NCI-H82 (cell line): ENCODE measurements at regions not wholly inside any gene's neighbourhood (a gene's known extent, or its start where the extent isn't known, plus 50 kb on each side); places are given as distances from the start of the nearest gene placed in this dataset.

Experiments used
- DNase-seq: peaks from one replicate; lab custom pipeline; 2025; lab: John Stamatoyannopoulos, UW

DNA sequence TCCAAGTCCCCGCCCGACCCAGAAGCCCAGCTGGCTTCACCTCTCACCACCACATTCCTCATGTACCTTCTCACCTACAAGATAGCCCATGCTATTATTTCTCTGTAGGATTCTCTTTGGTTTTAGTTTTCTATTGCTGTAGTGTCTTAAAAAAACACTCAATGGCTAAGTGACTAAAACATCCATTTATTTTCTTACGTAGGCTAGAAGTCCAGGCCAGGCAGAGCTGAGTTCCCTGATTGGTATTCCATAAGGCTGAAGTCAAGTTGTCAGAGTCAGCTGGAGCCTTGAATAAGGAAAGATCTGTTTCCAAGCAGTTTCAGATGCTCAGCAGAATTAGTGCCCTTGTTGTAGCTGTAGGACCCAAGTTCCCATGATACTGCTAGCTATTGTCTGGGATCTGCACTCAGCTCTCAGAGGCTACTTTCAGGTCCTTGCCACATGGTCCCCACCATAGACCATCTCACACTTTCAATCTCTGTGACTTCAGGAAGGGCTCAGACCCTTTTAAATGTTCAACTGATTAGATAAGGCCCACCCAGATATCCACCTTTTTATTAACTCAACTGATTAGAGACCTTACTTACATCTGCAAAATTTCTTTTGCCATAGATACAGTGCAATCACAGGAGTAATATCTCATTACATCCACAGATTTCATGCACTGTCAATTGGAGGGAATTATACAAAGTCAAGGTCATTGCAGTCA is 371.0 kb downstream of the TGFB2 start:
- DNase-seq = no peak

DNA sequence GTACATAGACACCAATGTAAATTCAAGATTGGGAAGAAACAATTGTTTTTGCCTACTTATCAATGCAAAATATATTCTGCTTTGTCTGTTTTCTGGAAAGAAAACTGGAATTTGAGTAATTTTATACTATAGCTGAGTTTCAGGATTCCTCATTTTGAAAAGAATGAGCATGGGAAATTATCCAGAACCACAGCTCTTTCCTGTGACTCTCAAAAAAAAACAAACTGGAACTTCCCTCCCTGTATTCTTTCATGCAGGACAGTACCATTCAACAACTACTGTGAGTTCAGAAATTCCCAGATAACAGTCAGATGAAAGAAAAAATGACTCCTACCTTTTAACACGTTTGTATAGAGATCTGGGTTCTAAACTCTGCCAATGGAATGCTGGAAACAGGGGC is 372.4 kb downstream of the TGFB2 start:
- no peak for DNase-seq

DNA sequence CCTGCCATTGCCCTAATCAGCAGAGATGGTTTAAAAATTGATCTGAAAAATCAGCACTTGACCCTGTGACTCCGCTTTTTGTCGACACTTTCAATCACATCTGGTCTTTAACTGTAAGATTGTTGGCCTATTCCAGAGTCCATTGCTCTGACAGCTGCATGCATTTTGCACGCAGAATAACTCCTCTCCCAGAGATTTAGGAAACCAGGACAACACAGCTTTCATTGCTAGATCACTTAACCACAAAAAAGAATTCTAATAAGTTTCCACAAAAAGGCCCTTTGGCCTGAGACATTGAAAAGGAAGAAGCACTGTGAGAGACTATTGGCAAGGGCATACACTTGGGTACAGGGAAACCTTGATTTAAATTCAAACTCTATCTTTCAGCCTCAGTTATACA is 373.1 kb downstream of the TGFB2 start:
- no peak for DNase-seq

DNA sequence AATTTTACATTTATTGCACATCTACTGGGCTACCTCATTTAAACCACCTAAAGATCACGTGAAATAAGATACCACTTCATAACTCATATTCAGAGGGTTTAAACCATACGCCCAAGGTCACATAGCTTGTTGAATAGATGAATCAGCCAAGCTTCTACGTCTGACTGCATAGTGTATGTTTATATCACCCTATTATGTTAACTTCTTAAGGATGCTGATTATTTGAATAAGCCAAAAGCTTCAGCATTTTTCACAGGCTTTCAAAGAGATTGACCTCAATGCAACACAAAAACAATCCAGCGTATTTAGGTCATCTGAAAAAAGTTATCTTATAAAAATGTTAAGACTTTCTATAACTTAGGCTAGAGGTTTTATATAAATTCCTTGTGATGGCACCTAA is 373.8 kb downstream of the TGFB2 start:
- no peak for DNase-seq

DNA sequence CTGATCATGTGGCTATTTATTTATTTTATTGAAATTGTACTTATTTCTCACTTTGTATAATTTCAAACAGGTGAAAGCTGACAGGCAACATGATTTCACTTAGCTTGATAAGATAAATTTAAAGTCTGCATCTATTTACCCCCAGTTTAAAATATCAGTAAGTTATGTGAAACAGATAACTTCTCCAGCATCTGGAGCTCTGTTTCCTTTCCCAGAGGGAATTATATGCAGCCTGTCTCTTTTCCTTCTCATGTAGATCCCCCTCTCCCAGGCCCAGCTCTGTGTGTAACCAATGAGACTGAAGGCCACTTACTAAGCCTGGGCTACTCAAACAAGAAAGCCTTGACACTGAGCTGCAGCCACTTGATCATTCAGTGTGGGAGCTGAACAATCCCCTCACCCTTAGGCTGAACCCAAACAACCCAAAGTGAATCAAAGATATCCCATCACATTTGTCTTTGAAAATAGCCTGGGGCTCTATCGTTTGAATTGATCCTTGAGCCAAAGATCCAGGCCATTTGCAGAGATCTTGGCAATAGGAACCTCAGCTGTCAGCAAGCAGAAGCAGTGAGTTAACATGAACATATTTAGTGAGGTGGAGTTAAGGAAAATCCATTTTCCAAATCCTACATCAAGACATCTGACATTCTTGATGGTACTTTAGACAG is 383.9 kb downstream of the TGFB2 start:
- DNase-seq = no peak

DNA sequence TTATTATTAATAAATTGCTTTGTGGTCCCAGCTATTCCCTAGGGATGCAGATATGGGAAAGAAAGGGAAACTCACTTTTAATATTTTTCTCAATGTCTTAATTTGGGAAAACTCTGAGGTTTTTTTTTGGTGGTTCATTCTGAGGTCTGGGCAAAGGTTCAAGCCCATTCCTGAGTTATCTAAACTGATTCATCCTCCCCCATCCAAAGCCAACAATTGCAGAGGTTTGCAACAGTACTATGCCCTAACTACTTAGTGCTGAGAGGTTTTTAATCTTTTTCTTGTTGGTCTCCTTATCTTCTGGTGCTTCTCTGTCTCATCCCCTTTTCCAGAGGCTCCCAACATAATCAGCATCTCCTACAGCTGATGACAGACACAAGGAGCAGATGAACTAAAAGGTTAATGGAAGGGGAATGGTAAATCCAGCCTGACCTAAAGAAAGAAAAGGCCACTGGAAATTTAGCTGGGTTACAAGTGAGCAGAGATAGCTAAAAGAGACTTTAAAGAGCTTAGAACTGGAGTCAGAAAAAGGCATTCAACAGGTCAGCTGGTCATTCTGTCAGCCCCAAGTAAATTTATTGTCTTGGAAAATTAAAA is 390.4 kb downstream of the TGFB2 start:
- no peak for DNase-seq

DNA sequence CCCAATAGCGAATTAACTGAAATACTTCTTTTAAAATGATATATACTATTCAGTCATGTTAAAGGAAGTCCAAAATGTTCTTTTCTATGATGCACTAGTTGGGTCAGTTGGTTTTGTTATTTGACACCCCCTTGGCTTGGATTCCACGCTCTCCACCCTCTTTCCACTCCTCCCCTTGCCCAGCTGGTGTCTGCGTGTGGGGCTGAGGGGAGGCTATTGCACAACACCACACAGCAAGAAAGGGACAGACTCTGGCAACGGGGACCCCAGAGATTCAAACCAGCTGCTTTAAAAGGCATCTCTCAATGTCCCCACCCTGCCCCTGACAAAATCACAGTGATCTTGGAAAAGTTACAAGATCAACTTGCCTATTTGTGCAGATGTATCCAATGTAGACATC is 394.3 kb downstream of the TGFB2 start:
- DNase-seq = no peak

DNA sequence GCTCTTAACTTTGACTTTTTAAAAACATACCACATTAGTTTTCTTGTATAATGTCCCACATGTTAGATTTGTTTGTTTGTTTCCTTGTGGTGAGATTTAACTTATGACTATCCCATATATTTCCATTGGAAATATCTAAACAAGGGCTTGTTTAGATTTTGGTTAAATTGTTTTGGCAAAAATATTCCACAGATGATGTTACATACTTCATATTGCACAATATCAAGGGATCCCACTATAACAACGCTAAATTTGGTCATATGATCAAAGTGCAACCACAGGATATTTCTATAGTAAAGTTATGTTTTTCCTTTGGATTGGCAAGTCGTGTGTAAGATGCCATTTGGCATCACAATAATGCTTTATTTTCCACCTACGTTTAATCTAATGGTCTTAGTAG is 396.7 kb downstream of the TGFB2 start:
- DNase-seq = no peak

DNA sequence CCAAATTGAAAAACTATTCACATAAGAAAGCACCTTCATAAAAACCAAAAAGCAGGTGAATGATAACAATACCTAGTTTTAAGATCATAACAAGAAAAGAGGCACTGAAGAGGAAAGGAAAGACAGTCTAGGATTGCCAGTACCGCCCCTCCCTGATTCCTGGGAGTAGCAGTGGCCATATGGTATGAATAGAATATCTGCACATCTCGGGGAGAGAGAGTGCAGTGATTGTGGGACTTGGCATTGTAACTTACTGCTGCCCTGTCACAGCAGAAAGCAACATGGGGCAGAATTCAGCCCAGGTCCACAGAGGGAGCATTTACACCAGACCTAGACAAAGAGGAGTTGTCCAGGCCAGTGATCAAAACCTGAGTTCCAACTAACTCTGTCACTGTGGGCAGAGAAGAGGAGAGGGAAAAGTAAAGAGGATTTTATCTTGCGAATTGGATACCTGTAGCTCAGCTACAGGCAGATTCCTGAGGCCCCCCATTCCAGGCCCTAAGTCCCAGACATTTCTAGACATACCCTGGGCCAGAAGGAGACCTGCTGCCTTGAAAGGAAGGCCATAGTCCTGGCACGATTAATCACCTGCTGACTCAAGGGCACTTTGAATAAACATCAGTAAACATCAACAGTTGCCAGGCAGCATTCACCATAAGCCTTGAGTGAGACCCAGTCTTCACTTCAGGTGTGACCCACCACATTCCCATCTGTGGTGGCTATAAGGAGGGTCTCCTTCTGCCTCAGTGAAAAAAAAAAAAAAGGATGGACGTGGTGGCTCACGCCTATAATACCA is 397.5 kb downstream of the TGFB2 start:
- DNase-seq = peak; percentile 65

DNA sequence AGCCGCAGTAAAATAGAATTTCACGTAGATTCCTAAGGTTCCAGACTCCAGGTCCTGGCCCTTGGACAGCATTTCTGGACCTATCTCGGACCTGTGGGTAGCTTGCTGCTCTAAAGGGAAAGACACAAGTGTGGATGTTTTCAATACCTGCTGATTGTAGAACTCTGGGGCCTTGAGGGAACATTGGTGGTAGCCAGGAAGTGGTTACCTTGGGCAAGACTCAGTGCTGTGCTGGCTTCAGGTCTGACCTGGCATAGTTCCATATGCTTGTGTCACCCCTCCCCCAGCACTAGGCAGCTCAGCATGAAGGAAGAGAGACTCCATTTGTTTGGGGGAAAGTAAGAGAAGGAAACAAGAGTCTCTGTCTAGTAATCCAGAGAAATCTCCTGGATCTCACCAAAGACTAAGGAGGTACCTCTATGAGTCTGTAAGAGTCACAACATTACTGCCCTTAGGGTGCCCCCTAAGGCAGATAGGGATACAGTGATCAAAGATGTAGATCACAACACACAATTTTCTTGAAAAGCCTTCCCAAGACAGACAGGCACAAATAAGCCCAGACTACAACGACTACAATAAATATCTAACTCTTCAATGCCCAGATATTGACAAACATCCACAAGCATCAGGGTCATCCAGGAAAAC is 398.8 kb downstream of the TGFB2 start:
- DNase-seq = no peak

DNA sequence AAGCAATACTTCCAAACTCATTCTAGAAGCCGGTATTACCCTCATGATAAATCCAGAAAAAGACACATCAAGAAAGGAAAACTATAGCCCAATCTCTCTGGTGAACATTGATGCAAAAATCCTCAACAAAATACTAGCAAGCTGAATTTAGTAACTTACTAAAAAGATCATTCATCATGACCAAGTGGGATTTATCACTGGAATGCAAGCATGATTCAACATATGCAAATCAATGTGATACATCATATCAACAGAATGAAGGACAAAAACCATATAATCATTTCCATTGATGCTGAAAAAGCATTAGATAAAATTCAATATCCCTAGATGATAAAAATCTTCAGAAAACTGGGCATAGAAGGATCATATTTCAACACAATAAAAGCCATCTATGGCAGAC is 402.9 kb downstream of the TGFB2 start:
- DNase-seq = no peak

DNA sequence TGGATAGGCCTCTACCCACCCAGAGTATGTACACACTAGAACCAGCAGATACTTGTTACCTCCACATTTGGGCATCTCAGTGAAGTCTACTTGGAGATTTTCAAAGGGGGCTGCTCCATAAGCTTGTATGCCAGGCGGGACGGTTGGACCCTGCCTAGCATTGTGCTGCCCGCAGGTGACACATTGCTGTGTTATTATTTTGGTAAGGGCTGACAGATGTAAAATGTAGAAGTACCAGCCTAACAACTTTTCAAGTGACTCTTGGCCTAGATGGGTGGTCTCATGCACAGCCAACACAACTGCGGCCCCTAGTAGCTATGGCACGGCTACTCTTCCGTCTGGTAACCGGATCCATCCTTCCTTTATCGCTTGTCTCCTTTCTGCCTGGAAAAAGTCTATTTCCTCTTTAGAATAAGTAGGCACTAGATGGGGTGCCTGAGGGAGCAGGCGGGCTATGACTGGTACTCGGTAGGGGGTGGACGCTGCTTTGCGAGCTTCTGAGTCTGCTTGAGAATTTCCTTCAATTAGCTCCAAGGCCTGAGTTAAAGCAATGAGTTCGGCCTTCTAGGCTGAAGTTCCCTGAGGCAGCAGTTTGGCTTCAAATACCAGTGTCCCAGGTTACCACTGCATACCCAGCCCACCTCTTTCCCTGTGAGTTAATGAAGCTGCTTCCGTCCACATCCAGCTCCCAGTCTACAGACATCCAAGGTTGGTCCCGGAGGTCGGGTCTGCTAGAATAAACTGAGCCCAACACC is 405.3 kb downstream of the TGFB2 start:
- no peak for DNase-seq

DNA sequence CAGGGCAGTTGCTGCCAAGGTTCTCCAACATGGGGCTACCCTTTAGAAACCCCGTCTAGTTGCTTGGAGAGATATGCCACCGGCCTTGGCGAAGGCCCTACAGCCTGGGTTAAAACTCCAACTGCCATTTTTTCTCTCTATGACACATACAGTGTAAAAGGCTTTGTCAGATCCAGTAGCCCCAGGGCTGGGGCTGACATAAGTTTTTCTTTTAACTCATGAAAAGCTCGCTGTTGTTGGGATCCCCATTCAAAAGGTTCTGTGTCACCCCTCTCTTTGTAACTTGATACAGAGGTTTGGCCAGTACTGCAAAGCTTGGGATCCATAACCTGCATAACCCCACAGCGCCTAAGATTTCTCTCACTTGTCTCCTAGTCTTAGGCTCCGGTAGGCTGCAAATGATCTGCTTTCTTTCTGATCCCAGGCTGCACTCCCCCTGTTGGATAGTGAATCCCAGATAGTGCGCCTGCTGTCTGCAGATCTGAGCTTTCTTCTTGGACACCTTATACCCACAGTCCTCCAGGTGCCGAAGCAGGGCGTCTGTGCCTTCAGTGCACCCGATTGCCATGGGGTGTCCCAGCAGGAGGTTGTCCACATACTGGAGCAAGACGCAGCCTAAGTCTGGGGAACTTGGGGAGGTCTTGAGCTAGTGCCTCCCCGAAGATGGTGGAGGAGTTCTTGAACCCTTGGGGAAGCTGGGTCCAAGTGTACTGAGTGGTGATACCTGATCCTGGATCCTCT is 406.2 kb downstream of the TGFB2 start:
- no peak for DNase-seq

DNA sequence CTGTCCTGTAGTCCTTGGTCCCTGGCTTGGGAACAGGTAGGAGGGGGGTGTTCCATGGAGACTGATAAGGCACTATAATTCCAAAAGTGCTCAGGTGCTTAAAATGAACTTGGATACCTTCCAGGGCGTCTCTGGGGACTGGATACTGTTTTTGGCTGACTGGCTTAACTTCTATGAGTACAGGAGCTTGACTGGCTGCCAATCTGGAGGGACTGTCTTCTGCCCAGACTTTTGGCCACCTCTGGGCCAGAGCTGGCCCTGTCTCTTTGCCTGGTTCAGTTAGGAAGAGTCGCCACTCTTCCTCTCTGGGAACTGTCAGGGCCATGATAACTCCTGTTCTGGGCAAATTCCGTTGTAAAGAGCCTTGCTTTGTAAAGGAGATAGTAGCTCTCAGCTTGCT is 407.0 kb downstream of the TGFB2 start:
- no peak for DNase-seq

DNA sequence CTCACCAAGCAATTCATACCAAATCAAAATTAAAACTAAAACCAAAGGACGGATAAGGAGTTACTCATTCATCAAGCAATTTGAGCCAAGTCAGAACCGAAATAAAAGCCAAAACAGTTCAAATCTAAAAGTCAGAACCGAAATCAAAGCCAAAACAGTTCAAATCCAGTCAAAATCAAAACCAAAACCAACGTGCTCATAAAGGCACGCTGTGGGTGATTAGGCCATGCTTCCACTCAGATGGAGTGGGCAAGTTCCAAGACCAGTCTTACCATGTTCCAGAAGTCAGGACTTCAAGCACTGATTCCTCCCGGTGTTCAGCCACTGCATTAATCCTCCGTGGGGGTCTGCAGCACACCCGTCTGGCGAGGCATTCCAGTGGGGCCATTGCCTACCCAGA is 409.3 kb downstream of the TGFB2 start:
- no peak for DNase-seq

DNA sequence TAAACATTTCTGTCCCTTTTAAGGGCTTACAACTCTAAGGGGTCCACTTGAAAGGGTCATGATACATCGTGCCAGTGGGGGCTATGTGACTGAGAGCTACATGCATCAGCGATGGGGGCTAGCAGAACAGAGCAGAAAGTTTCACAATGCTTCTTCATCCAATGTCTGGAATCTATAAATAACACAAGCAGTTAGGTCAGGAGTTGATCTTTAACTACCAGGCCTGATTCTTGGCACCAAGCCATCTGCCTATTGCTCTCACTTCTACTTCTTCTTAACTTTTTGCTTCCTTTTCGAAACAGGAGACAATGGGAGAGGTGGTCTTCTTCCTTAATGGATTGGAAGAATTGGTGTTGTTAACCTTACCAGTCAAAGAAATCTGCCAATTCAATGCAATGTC is 410.0 kb downstream of the TGFB2 start:
- no peak for DNase-seq

DNA sequence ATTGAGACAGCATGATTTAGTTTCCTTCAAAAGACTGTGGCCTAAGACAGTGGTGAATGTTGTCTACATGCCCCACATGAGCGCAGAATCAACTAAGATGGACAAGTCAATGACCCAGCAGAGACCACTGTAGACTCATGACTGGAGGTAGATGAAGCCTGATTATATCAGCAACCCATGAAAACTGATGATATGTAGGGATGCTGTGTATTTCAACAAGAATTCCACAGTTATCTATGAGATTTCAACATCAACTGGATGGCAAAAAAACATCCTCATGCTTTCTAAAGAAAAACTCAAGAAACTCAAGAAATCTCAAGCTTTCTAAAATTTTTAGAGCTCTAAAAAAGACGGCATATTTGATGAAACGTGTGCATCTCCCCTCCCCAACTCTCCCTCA is 413.9 kb upstream of the LYPLAL1 start:
- no peak for DNase-seq

DNA sequence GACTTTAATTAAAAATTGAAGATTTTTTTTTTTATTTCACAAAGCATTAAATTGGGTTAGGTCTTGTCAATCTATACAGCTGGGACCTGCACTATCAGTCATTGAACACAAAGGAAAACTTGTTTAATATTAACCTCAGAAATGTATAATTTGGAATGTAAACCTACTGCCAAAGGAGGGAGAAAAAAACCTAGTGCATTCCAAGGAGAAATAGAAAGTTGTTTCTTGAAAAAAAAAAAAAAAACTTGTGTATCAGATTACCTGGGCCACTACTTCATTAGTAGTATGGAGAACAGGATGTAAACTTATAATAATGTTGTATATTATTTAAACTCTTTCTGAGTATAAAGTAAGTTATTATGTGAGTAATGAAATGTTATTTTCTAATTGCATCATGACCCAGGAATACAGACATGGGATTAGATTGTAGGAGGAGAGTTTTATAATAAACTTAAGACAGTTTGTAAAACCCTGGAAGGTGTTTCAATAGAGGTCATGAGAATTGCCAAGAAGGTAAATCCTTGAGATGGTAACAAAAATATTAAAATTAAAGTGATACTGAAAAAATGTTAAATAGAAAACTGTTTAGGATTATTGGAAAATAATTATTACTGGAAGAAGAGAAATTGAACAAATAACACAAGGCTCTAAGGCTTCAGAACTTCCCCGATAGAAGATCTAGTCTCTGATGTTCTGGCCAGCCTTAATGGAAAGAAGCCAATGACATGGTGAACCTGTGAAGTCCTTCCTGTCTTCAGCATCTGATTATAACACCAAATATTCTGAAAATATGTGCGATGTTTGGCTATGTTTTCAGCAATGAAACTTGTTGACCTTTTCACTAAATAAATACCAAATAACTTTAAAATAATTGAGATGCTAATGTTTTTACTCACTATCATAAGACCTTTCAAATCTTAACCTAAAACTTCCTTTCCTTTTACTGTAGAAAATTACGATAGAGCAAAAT is 412.8 kb upstream of the LYPLAL1 start:
- no peak for DNase-seq

DNA sequence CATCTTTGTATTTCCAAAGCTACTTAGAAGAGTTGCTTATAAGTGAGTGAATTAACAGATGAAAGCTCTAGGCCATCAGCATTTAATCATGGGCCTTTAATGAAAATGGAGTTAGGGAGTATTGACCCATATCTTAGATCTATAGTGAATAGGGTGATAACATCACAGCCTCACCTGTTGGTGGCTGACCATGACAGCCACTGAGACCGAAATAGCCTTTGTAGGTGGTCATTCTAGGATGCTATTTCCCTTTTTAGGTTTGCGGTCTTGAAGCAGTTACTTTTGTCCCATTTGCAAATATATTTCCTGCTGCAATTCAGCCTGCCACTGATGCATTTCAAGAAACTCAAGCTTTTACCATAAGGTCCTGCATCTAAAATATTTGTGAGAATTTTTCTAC is 410.1 kb upstream of the LYPLAL1 start:
- DNase-seq = no peak

DNA sequence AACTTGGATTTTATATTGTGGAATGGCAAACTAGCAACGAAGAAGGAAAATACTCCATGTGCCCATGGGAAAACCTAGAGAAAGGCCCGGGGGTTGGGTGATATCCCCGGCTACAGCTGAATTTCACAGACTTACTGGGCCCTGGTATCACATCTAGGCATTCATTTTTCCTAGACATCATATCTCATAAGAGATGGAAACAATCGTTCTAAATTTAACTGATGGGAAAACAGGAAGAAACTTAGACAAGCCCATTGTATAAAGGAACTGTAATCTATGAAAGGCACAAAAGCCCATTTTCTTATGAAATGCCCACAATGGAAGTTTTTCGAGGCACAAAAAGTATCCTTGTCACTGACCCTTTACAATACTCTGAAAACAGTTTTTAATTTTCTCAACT is 407.9 kb upstream of the LYPLAL1 start:
- no peak for DNase-seq
